Hepatocyte (in vitro differentiated cells): ENCODE measurements at regions not wholly inside any gene's neighbourhood (a gene's known extent, or its start where the extent isn't known, plus 50 kb on each side); places are given as distances from the start of the nearest gene placed in this dataset.
"Not testable (repeated sequence)": the region's sequence is repeated elsewhere in the genome, so short reads cannot be mapped to it uniquely, and the experiment has no call there.

Experiments
- DNase-seq: peaks from one replicate; pipeline ENCODE4 v3.0.0-alpha.2; 2016; ENCODE audit warnings: low spot score
- H2AFZ ChIP-seq: fragments of 200-600 bp; sonication (generic); 2 replicates; pipeline ENCODE4 v1.6.0; 2016; ENCODE audit warnings: antibody characterized with exemption, mild to moderate bottlenecking
- H3K27ac ChIP-seq: fragments of 200-600 bp; sonication (generic); 2 replicates; pipeline ENCODE4 v1.5.1; 2016; ENCODE audit warnings: mild to moderate bottlenecking
- H3K27me3 ChIP-seq: fragments of 200-600 bp; sonication (generic); 2 replicates; pipeline ENCODE4 v1.6.1; 2016
- H3K36me3 ChIP-seq: fragments of 200-600 bp; sonication (generic); replicated peaks from 2 replicates; pipeline ENCODE4 v1.5.1; 2016; ENCODE audit warnings: low read depth; ENCODE audit not compliant: insufficient read depth
- H3K4me1 ChIP-seq: fragments of 200-600 bp; sonication (generic); 2 replicates; pipeline ENCODE4 v1.5.1; 2016; ENCODE audit warnings: mild to moderate bottlenecking, moderate library complexity; ENCODE audit not compliant: insufficient read depth
- H3K4me2 ChIP-seq: fragments of 200-600 bp; sonication (generic); 2 replicates; pipeline ENCODE4 v1.6.0; 2016
- H3K4me3 ChIP-seq: fragments of 200-600 bp; sonication (generic); 2 replicates; pipeline ENCODE4 v1.5.1; 2016; ENCODE audit warnings: mild to moderate bottlenecking
- H3K79me2 ChIP-seq: fragments of 200-600 bp; sonication (generic); 2 replicates; pipeline ENCODE4 v1.6.0; 2017; ENCODE audit warnings: mild to moderate bottlenecking
- H3K9me2 ChIP-seq: fragments of 200-600 bp; sonication (generic); replicated peaks from 2 replicates; pipeline ENCODE4 v1.6.0; 2017; ENCODE audit warnings: mild to moderate bottlenecking; ENCODE audit not compliant: insufficient read depth
- H3K9me3 ChIP-seq: fragments of 200-600 bp; sonication (generic); 2 replicates; pipeline ENCODE4 v1.5.1; 2016; ENCODE audit warnings: low read depth, mild to moderate bottlenecking
- H4K20me1 ChIP-seq: fragments of 200-600 bp; sonication (generic); 2 replicates; pipeline ENCODE4 v1.6.0; 2016; ENCODE audit warnings: mild to moderate bottlenecking; ENCODE audit not compliant: insufficient read depth, poor library complexity, severe bottlenecking
- CTCF ChIP-seq: fragments of 200-600 bp; sonication (generic); IDR thresholded peaks from 2 replicates; pipeline ENCODE4 v1.5.1; 2016; ENCODE audit warnings: antibody characterized with exemption, mild to moderate bottlenecking; ENCODE audit not compliant: poor library complexity
- EZH2 ChIP-seq: fragments of 200-600 bp; sonication (generic); IDR thresholded peaks from 2 replicates; pipeline ENCODE4 v1.6.1; 2016; ENCODE audit warnings: antibody characterized with exemption, mild to moderate bottlenecking, borderline replicate concordance
- EZH2phosphoT487 ChIP-seq: fragments of 200-600 bp; sonication (generic); IDR thresholded peaks from one replicate; pipeline ENCODE4 v1.6.1; 2018; ENCODE audit warnings: antibody characterized with exemption, mild to moderate bottlenecking, low read depth, moderate library complexity; ENCODE audit not compliant: unreplicated experiment, severe bottlenecking
- WGBS: methylation state at CpG from one replicate; pipeline ENCODE4 v1.1.6; 2016; ENCODE audit warnings: low lambda C conversion rate; ENCODE audit errors: missing lambda C conversion rate; 5-methylcytosine and 5-hydroxymethylcytosine counted together

DNA sequence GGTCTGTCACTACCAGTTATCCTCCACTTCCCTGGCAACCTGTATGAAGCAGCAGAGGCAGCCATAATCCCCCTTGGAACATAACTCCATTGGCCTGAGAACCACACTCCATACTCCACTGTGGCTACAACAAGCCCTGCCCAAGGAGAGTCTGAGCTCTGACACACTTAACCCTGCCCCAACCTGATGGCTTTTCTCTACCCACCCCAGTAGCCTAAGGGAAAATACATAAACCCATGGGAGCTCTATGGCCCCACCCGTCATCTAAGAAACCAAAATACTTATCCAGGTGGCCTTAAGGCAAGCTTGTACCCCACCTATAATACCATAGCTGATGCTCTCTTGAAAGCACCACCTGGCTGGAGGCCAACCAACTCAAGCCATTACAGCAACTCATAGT lies 324.8 kb upstream of the GLI3 start:
- H3K27me3 ChIP-seq: no peaks in the 10 kb centered on the region
- no peaks in the 10 kb centered on the region for H4K20me1 ChIP-seq
- no peak for TF ChIP-seq EZH2
- no peak for TF ChIP-seq EZH2phosphoT487
- TF ChIP-seq CTCF: no peak
- no peaks in the 10 kb centered on the region for H3K79me2 ChIP-seq
- H3K9me2 ChIP-seq: no peaks in the 10 kb centered on the region
- no peak overlapping the region for H2AFZ ChIP-seq
- no peak overlapping the region for H3K4me3 ChIP-seq
- no peak overlapping the region for H3K27ac ChIP-seq
- no peaks in the 10 kb centered on the region for H3K36me3 ChIP-seq
- H3K9me3 ChIP-seq: no peaks in the 10 kb centered on the region
- no peaks in the 10 kb centered on the region for H3K4me1 ChIP-seq
- H3K4me2 ChIP-seq: no peak overlapping the region
- 77% methylated on average over 1 of the region's 1 CpG for WGBS
- DNase-seq: no peak

GRCh38 chr7:42560866-42561265 lies 323.9 kb upstream of the GLI3 start:
- no peak overlapping the region for H3K4me3 ChIP-seq
- no peaks in the 10 kb centered on the region for H3K9me3 ChIP-seq
- no peak for TF ChIP-seq EZH2phosphoT487
- TF ChIP-seq CTCF: no peak
- TF ChIP-seq EZH2: no peak
- no peak overlapping the region for H3K4me2 ChIP-seq
- H3K79me2 ChIP-seq: no peaks in the 10 kb centered on the region
- 88% methylated on average over 2 of the region's 2 CpGs for WGBS
- H2AFZ ChIP-seq: no peak overlapping the region
- no peaks in the 10 kb centered on the region for H3K9me2 ChIP-seq
- H3K27ac ChIP-seq: no peak overlapping the region
- no peaks in the 10 kb centered on the region for H3K36me3 ChIP-seq
- no peak for DNase-seq
- no peaks in the 10 kb centered on the region for H3K4me1 ChIP-seq
- H3K27me3 ChIP-seq: no peaks in the 10 kb centered on the region
- H4K20me1 ChIP-seq: no peaks in the 10 kb centered on the region

GRCh38 chr7:42554932-42555331 lies 317.9 kb upstream of the GLI3 start:
- H2AFZ ChIP-seq, H3K4me1 ChIP-seq, H3K4me2 ChIP-seq, H3K36me3 ChIP-seq, H4K20me1 ChIP-seq, H3K79me2 ChIP-seq, H3K27me3 ChIP-seq, H3K4me3 ChIP-seq, H3K9me2 ChIP-seq, DNase-seq, H3K27ac ChIP-seq, H3K9me3 ChIP-seq: not testable (repeated sequence)
- WGBS: 90% methylated on average over 2 of the region's 2 CpGs

DNA sequence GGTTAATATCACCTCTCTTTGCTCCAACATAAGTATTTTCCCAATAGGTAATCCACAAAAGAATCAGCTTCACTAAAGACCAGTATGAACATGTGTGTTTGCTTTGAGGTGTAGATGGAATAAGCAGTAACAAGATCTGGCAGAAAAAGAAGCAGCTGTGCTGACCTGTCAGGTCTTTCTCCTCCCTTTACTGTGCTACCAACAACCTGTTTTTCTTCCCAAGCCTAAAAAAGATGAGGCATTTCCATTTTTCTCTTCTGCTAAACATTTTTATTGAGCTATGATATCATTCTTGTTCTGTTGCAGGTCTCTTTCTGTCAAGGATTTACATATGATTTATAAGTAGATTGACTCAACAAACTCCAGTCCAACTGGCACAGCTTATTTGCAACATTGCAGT lies 315.2 kb upstream of the GLI3 start:
- H3K9me2 ChIP-seq: no peaks in the 10 kb centered on the region
- no peak overlapping the region for H3K4me3 ChIP-seq
- H2AFZ ChIP-seq: no peak overlapping the region
- H3K36me3 ChIP-seq: no peaks in the 10 kb centered on the region
- DNase-seq: no peak
- TF ChIP-seq EZH2phosphoT487 (no peak), CTCF (no peak), EZH2 (no peak)
- no peaks in the 10 kb centered on the region for H3K4me1 ChIP-seq
- no peaks in the 10 kb centered on the region for H4K20me1 ChIP-seq
- no peak overlapping the region for H3K4me2 ChIP-seq
- H3K27ac ChIP-seq: no peak overlapping the region
- no peaks in the 10 kb centered on the region for H3K79me2 ChIP-seq
- H3K9me3 ChIP-seq: no peaks in the 10 kb centered on the region
- no peaks in the 10 kb centered on the region for H3K27me3 ChIP-seq
